ENCODE measurements at regions not wholly inside any gene's neighbourhood (a gene's known extent, or its start where the extent isn't known, plus 50 kb on each side); places are given as distances from the start of the nearest gene placed in this dataset.
"Not testable (repeated sequence)": the region's sequence is repeated elsewhere in the genome, so short reads cannot be mapped to it uniquely, and the experiment has no call there.

- peak; percentile 14 for DNase-seq (ENCODE audit: low read depth)
Observed at GRCh38 chr1:120357046-120357445, 57.8 kb upstream of the NBPF8 start.

GRCh38 chr1:120356170-120356569 lies 58.7 kb upstream of the NBPF8 start:
- DNase-seq (ENCODE audit: low read depth) = not testable (repeated sequence)

GRCh38 chr1:120354618-120355184 lies 60.1 kb upstream of the NBPF8 start:
- DNase-seq (ENCODE audit: low read depth) = not testable (repeated sequence)

GRCh38 chr1:120342231-120343073 lies 72.4 kb upstream of the NBPF8 start:
- DNase-seq (ENCODE audit: low read depth) = not testable (repeated sequence)

- DNase-seq (ENCODE audit: low read depth) = not testable (repeated sequence)
Observed at GRCh38 chr1:120341756-120342155, 73.1 kb upstream of the NBPF8 start.

GRCh38 chr1:120340838-120341751 lies 73.7 kb upstream of the NBPF8 start:
- DNase-seq (ENCODE audit: low read depth) = not testable (repeated sequence)

GRCh38 chr1:120315738-120316137 lies 99.1 kb upstream of the NBPF8 start:
- DNase-seq (ENCODE audit: low read depth) = not testable (repeated sequence)

GRCh38 chr1:120311930-120312329 lies 102.9 kb upstream of the NBPF8 start:
- DNase-seq (ENCODE audit: low read depth) = not testable (repeated sequence)

- not testable (repeated sequence) for DNase-seq (ENCODE audit: low read depth)
Observed at GRCh38 chr1:120308940-120309578, 105.8 kb upstream of the NBPF8 start.

GRCh38 chr1:120305046-120305445 lies 109.8 kb upstream of the NBPF8 start:
- not testable (repeated sequence) for DNase-seq (ENCODE audit: low read depth)

- not testable (repeated sequence) for DNase-seq (ENCODE audit: low read depth)
Observed at GRCh38 chr1:120304341-120304740, 110.5 kb upstream of the NBPF8 start.

GRCh38 chr1:120299433-120300057 lies 115.3 kb upstream of the NBPF8 start:
- not testable (repeated sequence) for DNase-seq (ENCODE audit: low read depth)

GRCh38 chr1:120298487-120298886 lies 116.3 kb upstream of the NBPF8 start:
- not testable (repeated sequence) for DNase-seq (ENCODE audit: low read depth)

- DNase-seq (ENCODE audit: low read depth) = not testable (repeated sequence)
Observed at GRCh38 chr1:120297345-120297953, 117.4 kb upstream of the NBPF8 start.

- not testable (repeated sequence) for DNase-seq (ENCODE audit: low read depth)
Observed at GRCh38 chr1:120290105-120290504, 113.8 kb upstream of the SEC22B start.

- DNase-seq (ENCODE audit: low read depth) = not testable (repeated sequence)
Observed at GRCh38 chr1:120289601-120290074, 113.3 kb upstream of the SEC22B start.

- not testable (repeated sequence) for DNase-seq (ENCODE audit: low read depth)
Observed at GRCh38 chr1:120288814-120289600, 112.7 kb upstream of the SEC22B start.

GRCh38 chr1:120288167-120288566 lies 111.8 kb upstream of the SEC22B start:
- not testable (repeated sequence) for DNase-seq (ENCODE audit: low read depth)

- DNase-seq (ENCODE audit: low read depth) = not testable (repeated sequence)
Observed at GRCh38 chr1:120282744-120283464, 106.6 kb upstream of the SEC22B start.

Data from stromal cell of bone marrow (primary cell).